Neuronal stem cell (in vitro differentiated cells): ENCODE measurements at regions not wholly inside any gene's neighbourhood (a gene's known extent, or its start where the extent isn't known, plus 50 kb on each side); places are given as distances from the start of the nearest gene placed in this dataset.

Source experiments
- DNase-seq: peaks from one replicate; pipeline ENCODE4 v3.0.0-alpha.2; 2013; ENCODE audit warnings: low spot score
- H2AFZ ChIP-seq: one replicate; pipeline ENCODE4 v1.6.1; 2013; ENCODE audit warnings: mild to moderate bottlenecking, low read length, inconsistent platforms
- H2AK5ac ChIP-seq: 2 replicates; pipeline ENCODE4 v1.6.1; 2013; ENCODE audit warnings: low read depth, mild to moderate bottlenecking, inconsistent platforms, low read length, moderate library complexity, mixed read lengths
- H2BK120ac ChIP-seq: 2 replicates; pipeline ENCODE4 v1.6.1; 2013; ENCODE audit warnings: low read depth, mild to moderate bottlenecking, inconsistent platforms, low read length, moderate library complexity, mixed read lengths
- H2BK12ac ChIP-seq: one replicate; pipeline ENCODE4 v1.6.1; 2013; ENCODE audit warnings: low read length, inconsistent platforms
- H2BK15ac ChIP-seq: 2 replicates; pipeline ENCODE4 v1.6.1; 2013; ENCODE audit warnings: mild to moderate bottlenecking, low read length, inconsistent platforms, mixed read lengths
- H2BK5ac ChIP-seq: one replicate; pipeline ENCODE4 v1.6.1; 2013; ENCODE audit warnings: inconsistent platforms, mild to moderate bottlenecking, low read length, moderate library complexity
- H3K14ac ChIP-seq: one replicate; pipeline ENCODE4 v1.6.1; 2013; ENCODE audit warnings: low read length, inconsistent platforms
- H3K18ac ChIP-seq: 2 replicates; pipeline ENCODE4 v1.6.1; 2013; ENCODE audit warnings: low read length, inconsistent platforms
- H3K23ac ChIP-seq: 2 replicates; pipeline ENCODE4 v1.6.1; 2013; ENCODE audit warnings: low read depth, mild to moderate bottlenecking, mixed read lengths, low read length, inconsistent platforms; ENCODE audit not compliant: poor library complexity
- H3K27ac ChIP-seq: replicated peaks from 3 replicates; pipeline ENCODE4 v1.5.1; 2013; ENCODE audit warnings: low read length, inconsistent platforms
- H3K27me3 ChIP-seq, 3 experiments: 2 replicates each; pipeline ENCODE4 v1.6.1; 2013; ENCODE audit warnings: low read length in 3 of 3, mild to moderate bottlenecking in 2 of 3, inconsistent platforms in 1 of 3, low read depth in 1 of 3, mixed read lengths in 1 of 3, moderate library complexity in 1 of 3; ENCODE audit not compliant: control insufficient read depth in 3 of 3, insufficient read depth in 3 of 3
- H3K36me3 ChIP-seq, 2 donors: replicated peaks in 1 of 2; 2 replicates each; pipeline ENCODE4 v1.6.1; 2013; ENCODE audit warnings: low read length in 2 of 2; ENCODE audit not compliant: control insufficient read depth in 2 of 2, insufficient read depth in 2 of 2
- H3K4ac ChIP-seq: 2 replicates; pipeline ENCODE4 v1.6.1; 2013; ENCODE audit warnings: inconsistent platforms, mild to moderate bottlenecking, low read length, moderate library complexity
- H3K4me1 ChIP-seq, 2 donors: 1 replicate in 1 of 2; 2 replicates in 1 of 2; pipeline ENCODE4 v1.6.1; 2013; ENCODE audit warnings: low read length in 2 of 2, low read depth in 1 of 2; ENCODE audit not compliant: control insufficient read depth in 2 of 2, insufficient read depth in 1 of 2
- H3K4me2 ChIP-seq: one replicate; pipeline ENCODE4 v1.6.1; 2013; ENCODE audit warnings: mild to moderate bottlenecking, low read length, inconsistent platforms; ENCODE audit not compliant: insufficient read depth, poor library complexity, severe bottlenecking
- H3K4me3 ChIP-seq, 2 donors: 2 replicates each; pipeline ENCODE4 v1.5.1; 2013; ENCODE audit warnings: low read length in 2 of 2, mild to moderate bottlenecking in 2 of 2, inconsistent platforms in 1 of 2, moderate library complexity in 1 of 2
- H3K79me1 ChIP-seq: one replicate; pipeline ENCODE4 v1.6.1; 2013; ENCODE audit warnings: low read depth, mild to moderate bottlenecking, inconsistent platforms, low read length, moderate library complexity
- H3K9ac ChIP-seq: one replicate; pipeline ENCODE4 v1.6.1; 2013; ENCODE audit warnings: mild to moderate bottlenecking, low read depth, low read length, inconsistent platforms; ENCODE audit not compliant: poor library complexity
- H3K9me3 ChIP-seq, 2 donors: replicated peaks in 1 of 2; 2 replicates each; pipeline versions ENCODE3 to v1.6.1; 2013; ENCODE audit warnings: low read length in 2 of 2, mild to moderate bottlenecking in 2 of 2, inconsistent platforms in 1 of 2, low read depth in 1 of 2, mixed read lengths in 1 of 2, moderate library complexity in 1 of 2; ENCODE audit not compliant: control insufficient read depth in 2 of 2, insufficient read depth in 1 of 2
- H4K8ac ChIP-seq: one replicate; pipeline ENCODE4 v1.6.1; 2013; ENCODE audit warnings: low read depth, mild to moderate bottlenecking, inconsistent platforms, low read length, moderate library complexity
- H4K91ac ChIP-seq: one replicate; pipeline ENCODE4 v1.6.1; 2013; ENCODE audit warnings: low read length, low read depth, mild to moderate bottlenecking, inconsistent platforms; ENCODE audit not compliant: poor library complexity
- WGBS, 2 donors: extraction: QIAGEN DNeasy Blood & Tissue Kit; methylation state at CpG; one replicate each; pipeline ENCODE4 v1.1.7; 2013; ENCODE audit warnings: missing lambda C conversion rate in 2 of 2, mixed read lengths in 1 of 2; ENCODE audit not compliant: insufficient read length in 2 of 2, insufficient replicate concordance in 1 of 2; ENCODE audit errors: extremely low coverage in 2 of 2; 5-methylcytosine and 5-hydroxymethylcytosine counted together

DNA sequence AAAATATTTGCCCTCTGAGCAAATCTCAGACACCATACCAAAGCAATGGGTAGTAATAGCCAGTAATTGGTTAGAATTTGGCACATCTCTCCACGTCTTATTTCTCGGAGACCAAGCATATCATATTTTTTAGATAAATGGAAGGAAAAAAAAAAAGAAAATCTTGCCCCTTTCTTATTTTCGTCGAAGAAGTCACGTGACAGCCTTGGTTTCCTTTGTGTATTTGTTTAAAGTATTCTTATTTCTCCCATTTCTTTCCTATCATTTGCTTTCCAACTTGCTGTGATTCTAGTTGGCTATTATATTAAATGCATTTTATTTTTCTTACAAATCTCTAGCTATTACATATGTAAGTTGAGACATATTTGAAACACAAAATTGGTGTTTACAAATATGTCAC lies 2155.9 kb downstream of the PCDH9 start:
- no peak overlapping the region for H2BK15ac ChIP-seq
- WGBS, 2 donors, result no CpG with 5 or more reads among the region's 5 CpGs

GRCh38 chr13:65064967-65065366 lies 2165.2 kb downstream of the PCDH9 start:
- H2BK5ac ChIP-seq, result no peak overlapping the region
- H3K36me3 ChIP-seq, result no peaks in the 10 kb centered on the region
- no peak overlapping the region for H4K91ac ChIP-seq
- no CpG with 5 or more reads among the region's 4 CpGs for WGBS, 2 donors
- no peaks in the 10 kb centered on the region for H3K79me1 ChIP-seq
- H3K27ac ChIP-seq, result no peak overlapping the region
- no peak overlapping the region for H3K4me3 ChIP-seq
- H3K9me3 ChIP-seq, result no peaks in the 10 kb centered on the region
- H3K27me3 ChIP-seq, result no peaks in the 10 kb centered on the region
- no peak overlapping the region for H3K18ac ChIP-seq
- no peak for DNase-seq
- no peak overlapping the region for H3K14ac ChIP-seq
- no peak overlapping the region for H3K4ac ChIP-seq
- no peak overlapping the region for H3K9ac ChIP-seq
- no peak overlapping the region for H2BK15ac ChIP-seq
- H2BK120ac ChIP-seq, result no peak overlapping the region
- no peak overlapping the region for H2AFZ ChIP-seq
- H3K4me2 ChIP-seq, result no peak overlapping the region
- no peak overlapping the region for H3K23ac ChIP-seq
- no peak overlapping the region for H2AK5ac ChIP-seq
- no peak overlapping the region for H2BK12ac ChIP-seq
- no peak overlapping the region for H4K8ac ChIP-seq
- no peaks in the 10 kb centered on the region for H3K4me1 ChIP-seq

More for the DNA sequence above, 2155.9 kb downstream of the PCDH9 start:
- Histone ChIP-seq H3K9me3 (no peaks in the 10 kb centered on the region), H3K27ac (no peak overlapping the region), H3K79me1 (no peaks in the 10 kb centered on the region), H3K4me1 (no peaks in the 10 kb centered on the region), H3K4ac (no peak overlapping the region), H2AFZ (no peak overlapping the region), H2BK5ac (no peak overlapping the region), H3K14ac (no peak overlapping the region), H4K8ac (no peak overlapping the region), H2BK12ac (no peak overlapping the region), H3K4me2 (no peak overlapping the region), H2AK5ac (no peak overlapping the region), H3K27me3 (no peaks in the 10 kb centered on the region), H2BK120ac (no peak overlapping the region), H3K18ac (no peak overlapping the region), H3K36me3 (no peaks in the 10 kb centered on the region), H3K9ac (no peak overlapping the region), H4K91ac (no peak overlapping the region), H3K4me3 (no peak overlapping the region), H3K23ac (no peak overlapping the region)
- DNase-seq, result no peak

GRCh38 chr13:65063753-65064152 lies 2166.4 kb downstream of the PCDH9 start:
- H2BK12ac ChIP-seq, result no peak overlapping the region
- no CpG with 5 or more reads among the region's 2 CpGs for WGBS, 2 donors

DNA sequence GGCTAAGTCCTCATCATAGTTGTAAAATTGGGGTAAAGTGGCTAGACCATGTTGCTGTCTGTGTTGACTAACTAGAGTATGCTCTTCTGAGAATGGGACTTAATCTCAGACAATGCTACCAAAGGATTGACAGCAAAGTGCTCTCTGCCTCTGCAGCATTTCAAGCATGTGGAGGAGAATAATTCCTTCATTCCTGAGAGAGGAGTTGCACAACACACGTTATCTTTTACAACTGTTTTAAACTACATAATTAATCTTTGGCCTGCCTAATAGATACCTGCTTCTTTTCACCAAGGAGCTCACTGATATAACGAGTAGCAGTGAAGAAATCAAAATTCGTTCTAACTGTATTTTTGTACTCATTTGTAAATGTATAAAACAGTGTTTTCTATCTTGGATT lies 2172.2 kb downstream of the PCDH9 start:
- no peak overlapping the region for H3K14ac ChIP-seq
- no peaks in the 10 kb centered on the region for H3K9me3 ChIP-seq
- H3K4me3 ChIP-seq, result no peak overlapping the region
- H2AFZ ChIP-seq, result no peak overlapping the region
- no peak overlapping the region for H2BK5ac ChIP-seq
- no peaks in the 10 kb centered on the region for H3K79me1 ChIP-seq
- H2BK12ac ChIP-seq, result no peak overlapping the region
- no peak overlapping the region for H4K91ac ChIP-seq
- H2BK15ac ChIP-seq, result no peak overlapping the region
- no peak overlapping the region for H2AK5ac ChIP-seq
- no peak overlapping the region for H3K4ac ChIP-seq
- no peak overlapping the region for H4K8ac ChIP-seq
- H3K4me2 ChIP-seq, result no peak overlapping the region
- no peaks in the 10 kb centered on the region for H3K27me3 ChIP-seq
- no peak overlapping the region for H2BK120ac ChIP-seq
- H3K23ac ChIP-seq, result no peak overlapping the region
- DNase-seq, result no peak
- no peak overlapping the region for H3K27ac ChIP-seq
- H3K9ac ChIP-seq, result no peak overlapping the region
- WGBS, 2 donors, result no CpG with 5 or more reads among the region's 3 CpGs
- no peaks in the 10 kb centered on the region for H3K36me3 ChIP-seq
- H3K18ac ChIP-seq, result no peak overlapping the region
- H3K4me1 ChIP-seq, result no peaks in the 10 kb centered on the region

More at GRCh38 chr13:65063753-65064152, 2166.4 kb downstream of the PCDH9 start:
- Histone ChIP-seq H4K8ac (no peak overlapping the region), H3K14ac (no peak overlapping the region), H3K4me3 (no peak overlapping the region), H3K23ac (no peak overlapping the region), H3K9me3 (no peaks in the 10 kb centered on the region), H2BK15ac (no peak overlapping the region), H2BK5ac (no peak overlapping the region), H3K4ac (no peak overlapping the region), H3K4me1 (no peaks in the 10 kb centered on the region), H3K18ac (no peak overlapping the region), H3K79me1 (no peaks in the 10 kb centered on the region), H3K27ac (no peak overlapping the region), H3K36me3 (no peaks in the 10 kb centered on the region), H3K27me3 (no peaks in the 10 kb centered on the region), H4K91ac (no peak overlapping the region), H2BK120ac (no peak overlapping the region), H2AK5ac (no peak overlapping the region), H3K9ac (no peak overlapping the region), H2AFZ (no peak overlapping the region), H3K4me2 (no peak overlapping the region)
- no peak for DNase-seq
